ENCODE measurements at regions not wholly inside any gene's neighbourhood (a gene's known extent, or its start where the extent isn't known, plus 50 kb on each side); places are given as distances from the start of the nearest gene placed in this dataset.

DNA sequence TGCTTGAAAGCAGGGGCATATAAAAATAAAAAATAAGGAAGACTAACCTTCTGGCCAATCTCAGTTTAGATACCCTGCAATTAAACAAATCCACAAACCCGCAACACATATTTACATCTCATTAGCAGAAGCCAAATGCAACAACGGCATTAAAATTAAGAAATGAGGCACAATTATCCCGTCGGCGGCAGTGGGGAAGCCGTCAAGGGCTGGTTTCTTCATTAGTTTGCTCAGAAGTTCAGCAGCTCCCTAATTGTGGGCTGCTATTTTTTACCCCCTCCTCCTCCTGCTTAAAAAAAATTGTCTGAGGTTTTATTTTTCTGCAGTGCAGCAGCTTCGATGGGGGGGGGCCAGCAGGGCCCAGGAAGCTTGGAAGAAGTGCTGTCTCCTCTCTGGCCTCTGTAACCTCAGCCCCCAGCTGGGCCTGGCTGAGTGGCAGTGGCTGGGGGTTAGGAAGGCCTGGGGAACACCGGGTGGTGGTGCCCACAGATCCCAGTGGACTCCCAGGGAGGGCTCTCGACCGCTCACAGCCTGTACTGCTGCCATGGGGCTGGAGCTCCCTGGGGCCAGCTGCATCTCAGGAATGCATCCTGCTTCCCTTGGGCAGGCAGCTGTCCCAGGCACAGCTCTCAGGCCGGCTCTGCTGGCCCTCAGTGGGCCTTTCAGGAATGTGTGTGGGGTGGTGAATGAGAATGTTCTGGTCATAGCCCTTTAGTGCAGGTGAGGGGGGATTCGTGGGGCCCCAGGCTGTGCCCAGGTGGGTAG, 148.7 kb upstream of the B3GAT1 start:
- H3K27me3 ChIP-seq (ENCODE audit: control insufficient read depth in 5 of 5, insufficient read depth in 4 of 5, low read length in 5 of 5), result peaks cover 0 to 7% (median 6%) of the 10 kb centered on the region in 5 donors
- H3K27ac ChIP-seq (ENCODE audit: low read depth, low read length), result no peak overlapping the region

DNA sequence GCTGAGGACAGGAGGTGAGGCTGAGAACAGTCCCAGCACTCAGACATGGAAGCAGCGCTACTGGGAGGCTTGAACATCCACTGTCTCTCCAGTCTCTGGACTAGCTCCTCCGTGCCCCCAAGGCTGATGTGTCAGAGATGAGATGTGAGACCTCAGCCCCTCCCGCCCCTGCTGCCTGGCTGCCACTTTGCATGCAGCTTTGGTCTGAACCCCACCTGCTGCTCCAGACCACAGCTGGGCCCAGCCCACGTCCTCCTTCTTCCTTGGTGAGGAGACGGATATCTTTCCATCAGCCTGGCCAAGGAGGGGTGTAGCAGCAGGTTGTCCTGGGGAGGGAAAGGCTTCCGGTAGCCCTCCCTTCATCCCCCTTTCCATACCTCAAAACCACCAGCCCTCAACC, 148.0 kb upstream of the B3GAT1 start:
- Histone ChIP-seq H3K4me3 (ENCODE audit: low read depth in 1 of 5, low read length in 5 of 5) (no peak overlapping the region), H3K27ac (ENCODE audit: low read depth, low read length) (no peak overlapping the region), H3K27me3 (ENCODE audit: control insufficient read depth in 5 of 5, insufficient read depth in 4 of 5, low read length in 5 of 5) (peaks cover 0 to 7% (median 6%) of the 10 kb centered on the region in 5 donors), H3K9ac (ENCODE audit: low read length in 5 of 5) (no peak overlapping the region), H3K9me3 (ENCODE audit: control insufficient read depth in 5 of 5, low read length in 5 of 5) (peaks cover 0 to 2% (median 0%) of the 10 kb centered on the region in 5 donors), H3K36me3 (ENCODE audit: control insufficient read depth in 5 of 5, insufficient read depth in 5 of 5, low read length in 5 of 5) (no peaks in the 10 kb centered on the region), H3K4me1 (ENCODE audit: control insufficient read depth in 5 of 5, insufficient read depth in 5 of 5, low read length in 5 of 5) (no peaks in the 10 kb centered on the region)

More for the DNA sequence above, 148.7 kb upstream of the B3GAT1 start:
- Histone ChIP-seq H3K9me3 (ENCODE audit: control insufficient read depth in 5 of 5, low read length in 5 of 5) (peaks cover 0 to 2% (median 0%) of the 10 kb centered on the region in 5 donors), H3K4me3 (ENCODE audit: low read depth in 1 of 5, low read length in 5 of 5) (no peak overlapping the region), H3K36me3 (ENCODE audit: control insufficient read depth in 5 of 5, insufficient read depth in 5 of 5, low read length in 5 of 5) (no peaks in the 10 kb centered on the region), H3K4me1 (ENCODE audit: control insufficient read depth in 5 of 5, insufficient read depth in 5 of 5, low read length in 5 of 5) (no peaks in the 10 kb centered on the region), H3K9ac (ENCODE audit: low read length in 5 of 5) (no peak overlapping the region)

DNA sequence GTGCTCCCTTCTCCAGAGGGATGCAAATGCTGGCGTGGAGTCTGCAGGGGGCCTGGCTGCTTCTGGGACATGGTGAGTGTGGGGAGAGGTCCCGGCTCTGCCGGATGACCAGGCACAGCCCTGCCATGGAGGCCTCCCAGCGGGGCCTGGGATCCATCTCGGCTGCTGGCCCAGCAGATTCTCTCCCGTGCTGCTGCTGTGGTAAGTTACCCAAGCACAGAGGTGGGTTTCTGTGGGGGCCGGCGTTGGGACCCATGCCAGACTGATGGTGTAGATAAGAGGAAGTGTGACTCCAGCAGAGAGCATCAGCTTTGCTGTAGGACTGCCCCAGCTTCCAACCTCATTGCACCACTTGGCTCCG, 147.5 kb upstream of the B3GAT1 start:
- H3K9me3 ChIP-seq (ENCODE audit: control insufficient read depth in 5 of 5, low read length in 5 of 5), result peaks cover 0 to 2% (median 0%) of the 10 kb centered on the region in 5 donors
- H3K9ac ChIP-seq (ENCODE audit: low read length in 5 of 5), result no peak overlapping the region
- H3K27ac ChIP-seq (ENCODE audit: low read depth, low read length), result no peak overlapping the region
- no peaks in the 10 kb centered on the region for H3K36me3 ChIP-seq (ENCODE audit: control insufficient read depth in 5 of 5, insufficient read depth in 5 of 5, low read length in 5 of 5)
- no peaks in the 10 kb centered on the region for H3K4me1 ChIP-seq (ENCODE audit: control insufficient read depth in 5 of 5, insufficient read depth in 5 of 5, low read length in 5 of 5)
- H3K27me3 ChIP-seq (ENCODE audit: control insufficient read depth in 5 of 5, insufficient read depth in 4 of 5, low read length in 5 of 5), result peaks cover 0 to 7% (median 6%) of the 10 kb centered on the region in 5 donors
- H3K4me3 ChIP-seq (ENCODE audit: low read depth in 1 of 5, low read length in 5 of 5), result no peak overlapping the region

DNA sequence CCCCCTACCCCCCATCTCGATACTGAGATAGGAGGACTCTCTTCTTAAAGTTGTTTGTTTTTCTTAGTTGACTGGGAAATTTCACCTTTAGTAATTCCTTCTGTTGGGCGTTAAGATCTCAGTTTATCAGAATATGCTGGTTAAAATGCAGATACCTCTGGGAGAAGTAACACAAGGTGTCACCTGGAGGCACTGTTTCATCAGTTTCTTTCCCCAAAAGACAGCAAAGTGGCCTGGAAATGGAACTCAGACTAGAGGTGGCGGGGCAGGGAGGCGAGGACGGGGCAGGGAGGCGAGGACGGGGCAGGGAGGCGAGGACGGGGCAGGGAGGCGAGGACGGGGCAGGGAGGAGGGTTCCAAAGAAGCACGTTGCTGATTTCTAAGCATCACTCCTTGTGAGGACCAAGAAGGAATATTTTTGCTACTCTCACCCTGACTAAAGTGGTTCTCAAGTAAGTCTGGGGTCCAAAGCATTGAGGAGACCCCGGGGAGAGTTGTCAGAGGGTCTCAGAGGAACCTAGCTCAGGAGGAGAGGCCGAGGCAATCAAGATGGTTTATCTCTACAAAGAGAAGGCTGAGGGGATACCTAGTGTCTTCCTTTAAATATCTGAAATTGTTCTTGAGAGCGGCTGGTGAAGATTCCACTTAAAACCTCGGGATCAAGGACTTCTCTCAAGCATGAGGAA, 147.0 kb upstream of the B3GAT1 start:
- Histone ChIP-seq H3K4me1 (ENCODE audit: control insufficient read depth in 5 of 5, insufficient read depth in 5 of 5, low read length in 5 of 5) (no peaks in the 10 kb centered on the region), H3K27ac (ENCODE audit: low read depth, low read length) (no peak overlapping the region), H3K9me3 (ENCODE audit: control insufficient read depth in 5 of 5, low read length in 5 of 5) (no peaks in the 10 kb centered on the region), H3K4me3 (ENCODE audit: low read depth in 1 of 5, low read length in 5 of 5) (no peak overlapping the region), H3K9ac (ENCODE audit: low read length in 5 of 5) (no peak overlapping the region), H3K36me3 (ENCODE audit: control insufficient read depth in 5 of 5, insufficient read depth in 5 of 5, low read length in 5 of 5) (no peaks in the 10 kb centered on the region), H3K27me3 (ENCODE audit: control insufficient read depth in 5 of 5, insufficient read depth in 4 of 5, low read length in 5 of 5) (peaks cover 0 to 7% (median 6%) of the 10 kb centered on the region in 5 donors)

DNA sequence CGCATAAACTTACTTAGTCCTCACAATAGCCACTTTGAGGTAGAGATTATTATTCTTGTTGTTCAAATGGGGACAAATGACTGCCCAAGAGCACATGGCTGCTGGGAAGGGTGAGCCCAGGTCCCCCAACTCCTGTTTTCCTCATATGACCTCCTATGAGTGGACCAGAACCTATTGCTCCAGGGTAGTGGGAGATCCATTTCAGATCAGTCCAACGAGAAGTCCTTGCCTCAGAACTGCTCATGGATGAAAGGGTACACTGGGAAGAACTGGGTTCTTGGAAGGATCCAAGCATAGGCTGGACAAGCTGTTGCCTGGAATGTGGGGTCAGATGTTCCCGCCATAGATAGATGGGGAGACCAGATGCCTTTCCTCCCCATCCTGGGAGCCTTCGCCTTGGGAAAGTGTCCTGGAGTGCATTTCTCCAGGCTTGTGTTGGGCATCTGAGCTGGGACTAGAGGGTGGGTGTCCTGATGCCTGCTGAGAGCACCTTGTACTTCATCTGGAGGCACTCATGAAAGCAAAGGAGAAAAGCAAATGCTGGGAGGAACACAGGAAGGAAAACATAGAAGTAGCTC, 146.3 kb upstream of the B3GAT1 start:
- no peaks in the 10 kb centered on the region for H3K36me3 ChIP-seq (ENCODE audit: control insufficient read depth in 5 of 5, insufficient read depth in 5 of 5, low read length in 5 of 5)
- peaks cover 0 to 7% (median 6%) of the 10 kb centered on the region in 5 donors for H3K27me3 ChIP-seq (ENCODE audit: control insufficient read depth in 5 of 5, insufficient read depth in 4 of 5, low read length in 5 of 5)
- no peaks in the 10 kb centered on the region for H3K9me3 ChIP-seq (ENCODE audit: control insufficient read depth in 5 of 5, low read length in 5 of 5)
- no peaks in the 10 kb centered on the region for H3K4me1 ChIP-seq (ENCODE audit: control insufficient read depth in 5 of 5, insufficient read depth in 5 of 5, low read length in 5 of 5)
- H3K4me3 ChIP-seq (ENCODE audit: low read depth in 1 of 5, low read length in 5 of 5), result no peak overlapping the region
- H3K27ac ChIP-seq (ENCODE audit: low read depth, low read length), result no peak overlapping the region
- no peak overlapping the region for H3K9ac ChIP-seq (ENCODE audit: low read length in 5 of 5)

DNA sequence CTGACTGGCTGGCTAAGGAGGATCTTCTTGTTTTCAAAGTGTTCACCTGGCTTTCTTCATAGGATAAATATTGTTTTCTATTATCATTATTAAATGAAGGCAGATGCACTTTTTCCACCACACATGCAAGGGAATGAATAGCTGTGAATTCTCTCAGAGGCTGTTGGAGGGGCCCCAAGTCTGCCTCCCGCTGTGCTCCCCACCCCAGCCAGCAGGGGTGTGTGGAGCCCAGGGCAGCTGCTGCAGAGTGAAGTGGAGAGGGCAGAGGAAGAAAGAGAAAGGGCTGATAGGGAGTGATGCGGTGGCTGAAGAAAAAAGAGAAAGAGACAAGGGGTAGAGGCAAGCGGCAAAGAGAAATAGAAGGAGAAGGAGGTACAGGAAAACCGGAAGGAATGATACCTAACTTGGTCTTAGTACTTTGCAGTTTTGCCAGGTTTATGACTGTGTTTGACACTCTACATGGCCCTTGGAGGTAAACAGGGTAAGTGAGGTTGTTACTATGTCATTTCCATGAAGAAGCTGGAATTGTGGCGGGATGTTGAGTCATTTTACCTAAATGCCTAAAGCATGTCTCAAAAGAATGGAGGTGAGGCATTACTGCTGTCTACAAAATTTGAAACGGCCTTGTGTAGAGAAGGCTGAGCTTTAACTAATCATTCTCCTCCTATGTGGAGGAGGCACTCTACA, 145.7 kb upstream of the B3GAT1 start:
- Histone ChIP-seq H3K4me3 (ENCODE audit: low read depth in 1 of 5, low read length in 5 of 5) (no peak overlapping the region), H3K4me1 (ENCODE audit: control insufficient read depth in 5 of 5, insufficient read depth in 5 of 5, low read length in 5 of 5) (no peaks in the 10 kb centered on the region), H3K27me3 (ENCODE audit: control insufficient read depth in 5 of 5, insufficient read depth in 4 of 5, low read length in 5 of 5) (peaks cover 0 to 7% (median 5%) of the 10 kb centered on the region in 5 donors), H3K36me3 (ENCODE audit: control insufficient read depth in 5 of 5, insufficient read depth in 5 of 5, low read length in 5 of 5) (no peaks in the 10 kb centered on the region), H3K27ac (ENCODE audit: low read depth, low read length) (no peak overlapping the region), H3K9me3 (ENCODE audit: control insufficient read depth in 5 of 5, low read length in 5 of 5) (no peaks in the 10 kb centered on the region), H3K9ac (ENCODE audit: low read length in 5 of 5) (no peak overlapping the region)

DNA sequence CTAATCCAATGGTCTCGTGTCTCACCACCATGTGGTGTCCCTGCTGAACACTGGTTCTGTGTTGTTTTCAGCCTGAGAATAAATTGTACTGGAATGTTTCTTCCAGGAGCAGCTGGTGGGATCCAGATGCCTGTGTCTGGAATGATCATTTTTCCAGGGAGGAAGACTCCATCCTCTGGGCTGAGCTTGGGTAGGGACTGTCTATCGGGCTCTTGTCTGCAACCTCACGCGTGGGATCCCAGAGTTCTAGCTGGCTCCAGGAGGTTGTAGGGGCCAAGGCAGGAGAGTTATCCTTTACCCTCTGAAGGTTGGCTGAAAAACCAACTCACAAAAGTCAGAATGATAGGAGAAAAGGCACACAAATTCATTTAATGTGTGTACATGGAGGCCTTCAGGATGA, 144.1 kb upstream of the B3GAT1 start:
- no peaks in the 10 kb centered on the region for H3K36me3 ChIP-seq (ENCODE audit: control insufficient read depth in 5 of 5, insufficient read depth in 5 of 5, low read length in 5 of 5)
- H3K27ac ChIP-seq (ENCODE audit: low read depth, low read length), result no peak overlapping the region
- no peak overlapping the region for H3K9ac ChIP-seq (ENCODE audit: low read length in 5 of 5)
- peaks cover 0 to 7% (median 0%) of the 10 kb centered on the region in 5 donors for H3K27me3 ChIP-seq (ENCODE audit: control insufficient read depth in 5 of 5, insufficient read depth in 4 of 5, low read length in 5 of 5)
- no peaks in the 10 kb centered on the region for H3K9me3 ChIP-seq (ENCODE audit: control insufficient read depth in 5 of 5, low read length in 5 of 5)
- H3K4me3 ChIP-seq (ENCODE audit: low read depth in 1 of 5, low read length in 5 of 5), result no peak overlapping the region
- H3K4me1 ChIP-seq (ENCODE audit: control insufficient read depth in 5 of 5, insufficient read depth in 5 of 5, low read length in 5 of 5), result no peaks in the 10 kb centered on the region

DNA sequence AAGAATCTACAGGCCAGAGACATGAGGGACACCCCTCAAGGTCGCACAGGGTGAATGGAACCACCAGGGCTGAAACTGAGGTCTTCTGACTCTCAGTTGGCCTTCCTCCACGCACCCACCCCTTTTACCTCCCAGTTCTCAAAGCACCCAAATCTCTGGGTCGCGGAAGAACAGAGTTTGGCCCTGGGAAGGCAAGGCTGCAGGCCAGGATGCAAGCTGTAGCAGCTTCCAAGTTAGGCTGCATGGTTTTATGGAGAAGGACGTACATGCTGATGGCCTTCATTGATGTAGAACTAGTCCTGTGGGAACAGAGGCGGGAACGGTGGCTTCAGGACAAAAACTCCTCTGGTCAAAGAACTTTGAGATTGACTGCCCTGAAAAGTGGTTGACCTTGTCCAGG, 143.5 kb upstream of the B3GAT1 start:
- no peak overlapping the region for H3K27ac ChIP-seq (ENCODE audit: low read depth, low read length)
- H3K27me3 ChIP-seq (ENCODE audit: control insufficient read depth in 5 of 5, insufficient read depth in 4 of 5, low read length in 5 of 5), result peaks cover 0 to 7% (median 0%) of the 10 kb centered on the region in 5 donors
- H3K9ac ChIP-seq (ENCODE audit: low read length in 5 of 5), result no peak overlapping the region
- H3K9me3 ChIP-seq (ENCODE audit: control insufficient read depth in 5 of 5, low read length in 5 of 5), result no peaks in the 10 kb centered on the region
- no peaks in the 10 kb centered on the region for H3K4me1 ChIP-seq (ENCODE audit: control insufficient read depth in 5 of 5, insufficient read depth in 5 of 5, low read length in 5 of 5)
- H3K4me3 ChIP-seq (ENCODE audit: low read depth in 1 of 5, low read length in 5 of 5), result no peak overlapping the region
- H3K36me3 ChIP-seq (ENCODE audit: control insufficient read depth in 5 of 5, insufficient read depth in 5 of 5, low read length in 5 of 5), result no peaks in the 10 kb centered on the region

DNA sequence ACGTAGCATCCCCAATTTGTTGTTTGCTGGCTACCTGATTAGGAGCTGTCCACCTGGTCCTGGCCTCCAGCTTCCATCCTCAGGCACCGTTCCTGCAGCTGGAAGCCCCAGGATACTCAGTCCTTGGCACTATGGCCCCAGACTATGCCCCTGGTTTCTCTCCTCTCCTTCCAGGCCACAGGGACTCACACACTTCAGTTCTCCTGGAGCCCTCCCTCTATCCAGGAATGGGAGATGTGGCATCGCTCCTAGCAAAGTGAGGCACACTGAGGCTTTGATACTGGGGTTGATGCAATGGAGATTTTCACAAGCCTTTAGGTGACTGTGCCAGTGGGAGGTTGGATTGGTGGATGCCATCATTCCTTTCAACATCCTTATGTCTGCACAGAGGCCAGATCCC, 142.8 kb upstream of the B3GAT1 start:
- Histone ChIP-seq H3K4me3 (ENCODE audit: low read depth in 1 of 5, low read length in 5 of 5) (no peak overlapping the region), H3K4me1 (ENCODE audit: control insufficient read depth in 5 of 5, insufficient read depth in 5 of 5, low read length in 5 of 5) (no peaks in the 10 kb centered on the region), H3K9me3 (ENCODE audit: control insufficient read depth in 5 of 5, low read length in 5 of 5) (no peaks in the 10 kb centered on the region), H3K9ac (ENCODE audit: low read length in 5 of 5) (no peak overlapping the region), H3K27me3 (ENCODE audit: control insufficient read depth in 5 of 5, insufficient read depth in 4 of 5, low read length in 5 of 5) (peaks cover 0 to 4% (median 0%) of the 10 kb centered on the region in 5 donors), H3K36me3 (ENCODE audit: control insufficient read depth in 5 of 5, insufficient read depth in 5 of 5, low read length in 5 of 5) (no peaks in the 10 kb centered on the region), H3K27ac (ENCODE audit: low read depth, low read length) (no peak overlapping the region)

DNA sequence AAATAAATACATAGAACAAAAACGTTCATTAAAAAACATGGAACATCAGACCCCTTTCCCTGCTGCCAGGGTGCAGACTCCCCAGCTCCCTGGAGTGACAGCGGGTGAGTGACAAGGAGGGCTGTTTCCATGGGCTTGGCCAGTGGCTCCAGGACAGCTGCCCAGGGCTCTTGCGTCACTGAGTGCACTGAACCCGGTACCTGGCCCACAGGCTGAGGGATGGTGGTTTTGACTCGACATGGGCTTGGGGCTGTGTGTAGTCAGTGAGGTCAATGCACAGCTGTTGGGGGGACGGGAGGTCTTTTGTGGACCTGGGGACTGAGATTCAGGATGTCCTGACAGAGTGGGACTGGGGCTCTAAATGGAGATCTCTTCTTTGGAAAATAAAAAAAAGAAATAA, 142.1 kb upstream of the B3GAT1 start:
- Histone ChIP-seq H3K4me1 (ENCODE audit: control insufficient read depth in 5 of 5, insufficient read depth in 5 of 5, low read length in 5 of 5) (no peaks in the 10 kb centered on the region), H3K27ac (ENCODE audit: low read depth, low read length) (no peak overlapping the region), H3K4me3 (ENCODE audit: low read depth in 1 of 5, low read length in 5 of 5) (no peak overlapping the region)

More for the DNA sequence above, 142.1 kb upstream of the B3GAT1 start:
- Histone ChIP-seq H3K9me3 (ENCODE audit: control insufficient read depth in 5 of 5, low read length in 5 of 5) (no peaks in the 10 kb centered on the region), H3K36me3 (ENCODE audit: control insufficient read depth in 5 of 5, insufficient read depth in 5 of 5, low read length in 5 of 5) (no peaks in the 10 kb centered on the region), H3K27me3 (ENCODE audit: control insufficient read depth in 5 of 5, insufficient read depth in 4 of 5, low read length in 5 of 5) (no peaks in the 10 kb centered on the region), H3K9ac (ENCODE audit: low read length in 5 of 5) (no peak overlapping the region)
